Astrocyte (in vitro differentiated cells and primary cell): ENCODE measurements at regions not wholly inside any gene's neighbourhood (a gene's known extent, or its start where the extent isn't known, plus 50 kb on each side); places are given as distances from the start of the nearest gene placed in this dataset.

ENCODE experiments used
- EZH2 ChIP-seq: IDR thresholded peaks from 2 replicates; pipeline ENCODE4 v1.6.1; 2012; ENCODE audit warnings: mild to moderate bottlenecking, low read length, inconsistent platforms; ENCODE audit not compliant: insufficient read depth
- TF ChIP-seq, protein P1 (sequence below): IDR thresholded peaks from 2 replicates; pipeline ENCODE4 v1.5.1; 2011; ENCODE audit warnings: low read depth, mild to moderate bottlenecking, inconsistent platforms, low read length, moderate library complexity; ENCODE audit not compliant: insufficient read depth

- TF ChIP-seq, protein P1, sequence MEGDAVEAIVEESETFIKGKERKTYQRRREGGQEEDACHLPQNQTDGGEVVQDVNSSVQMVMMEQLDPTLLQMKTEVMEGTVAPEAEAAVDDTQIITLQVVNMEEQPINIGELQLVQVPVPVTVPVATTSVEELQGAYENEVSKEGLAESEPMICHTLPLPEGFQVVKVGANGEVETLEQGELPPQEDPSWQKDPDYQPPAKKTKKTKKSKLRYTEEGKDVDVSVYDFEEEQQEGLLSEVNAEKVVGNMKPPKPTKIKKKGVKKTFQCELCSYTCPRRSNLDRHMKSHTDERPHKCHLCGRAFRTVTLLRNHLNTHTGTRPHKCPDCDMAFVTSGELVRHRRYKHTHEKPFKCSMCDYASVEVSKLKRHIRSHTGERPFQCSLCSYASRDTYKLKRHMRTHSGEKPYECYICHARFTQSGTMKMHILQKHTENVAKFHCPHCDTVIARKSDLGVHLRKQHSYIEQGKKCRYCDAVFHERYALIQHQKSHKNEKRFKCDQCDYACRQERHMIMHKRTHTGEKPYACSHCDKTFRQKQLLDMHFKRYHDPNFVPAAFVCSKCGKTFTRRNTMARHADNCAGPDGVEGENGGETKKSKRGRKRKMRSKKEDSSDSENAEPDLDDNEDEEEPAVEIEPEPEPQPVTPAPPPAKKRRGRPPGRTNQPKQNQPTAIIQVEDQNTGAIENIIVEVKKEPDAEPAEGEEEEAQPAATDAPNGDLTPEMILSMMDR, result no peak
- no peak for TF ChIP-seq EZH2
Observed at GRCh38 chr2:53493210-53493609, 274.4 kb upstream of the CHAC2 start.
